OCI-LY1 (cell line): ENCODE measurements at regions not wholly inside any gene's neighbourhood (a gene's known extent, or its start where the extent isn't known, plus 50 kb on each side); places are given as distances from the start of the nearest gene placed in this dataset.

Experiments
- H2AFZ ChIP-seq: fragments of 200-600 bp; sonication (generic), shearing (Covaris generic); 2 replicates; pipeline ENCODE4 v1.6.0; 2014; ENCODE audit warnings: antibody characterized with exemption, mild to moderate bottlenecking, low read length
- H3F3A ChIP-seq: fragments of 200-600 bp; sonication (generic), shearing (Covaris generic); 2 replicates; pipeline ENCODE4 v1.6.0; 2014; ENCODE audit warnings: mild to moderate bottlenecking, antibody characterized with exemption, low read length, moderate library complexity; ENCODE audit not compliant: insufficient read depth
- H3K27ac ChIP-seq: fragments of 200-600 bp; sonication (generic); 2 replicates; pipeline ENCODE4 v1.5.1; 2014; ENCODE audit warnings: low read length, mixed run types, mild to moderate bottlenecking, low read depth; ENCODE audit not compliant: poor library complexity, severe bottlenecking
- H3K27me3 ChIP-seq: fragments of 200-600 bp; sonication (generic); 2 replicates; pipeline ENCODE4 v1.6.0; 2014; ENCODE audit warnings: antibody characterized with exemption, mild to moderate bottlenecking, low read length, moderate library complexity; ENCODE audit not compliant: insufficient read depth
- H3K36me3 ChIP-seq: fragments of 200-600 bp; sonication (generic); 2 replicates; pipeline ENCODE4 v1.6.1; 2014; ENCODE audit warnings: mild to moderate bottlenecking, antibody characterized with exemption, low read length, moderate library complexity, mixed read lengths; ENCODE audit not compliant: insufficient read depth
- H3K4me1 ChIP-seq: fragments of 200-600 bp; sonication (generic); 2 replicates; pipeline ENCODE4 v1.5.1; 2014; ENCODE audit warnings: mild to moderate bottlenecking, low read length, moderate library complexity; ENCODE audit not compliant: insufficient read depth, severe bottlenecking
- H3K4me2 ChIP-seq: fragments of 200-600 bp; sonication (generic), shearing (Covaris generic); 2 replicates; pipeline ENCODE4 v1.6.1; 2014; ENCODE audit warnings: low read length
- H3K4me3 ChIP-seq: fragments of 200-600 bp; sonication (generic); 2 replicates; pipeline ENCODE4 v1.5.1; 2014; ENCODE audit warnings: low read length, low read depth, mild to moderate bottlenecking, mixed read lengths; ENCODE audit not compliant: poor library complexity, severe bottlenecking
- H3K79me2 ChIP-seq: fragments of 200-600 bp; shearing (Covaris generic); 2 replicates; pipeline ENCODE4 v1.6.1; 2016; ENCODE audit warnings: mixed run types, low read length, mixed read lengths; ENCODE audit not compliant: insufficient read depth
- H3K9ac ChIP-seq: fragments of 200-600 bp; sonication (generic), shearing (Covaris generic); 2 replicates; pipeline ENCODE4 v1.6.1; 2014; ENCODE audit warnings: mild to moderate bottlenecking, low read length, mixed read lengths
- H3K9me2 ChIP-seq: fragments of 200-600 bp; sonication (generic), shearing (Covaris generic); 2 replicates; pipeline ENCODE4 v1.6.1; 2014; ENCODE audit warnings: low read depth, mild to moderate bottlenecking, low read length, mixed read lengths
- H3K9me3 ChIP-seq: fragments of 200-600 bp; shearing (Covaris generic); 2 replicates; pipeline ENCODE4 v1.6.1; 2014; ENCODE audit warnings: low read length, mixed read lengths
- H4K20me1 ChIP-seq: fragments of 200-600 bp; sonication (generic), shearing (Covaris generic); 2 replicates; pipeline ENCODE4 v1.6.0; 2016; ENCODE audit warnings: mild to moderate bottlenecking, low read length; ENCODE audit not compliant: insufficient read depth
- CTCF ChIP-seq: fragments of 200-600 bp; sonication (generic), shearing (Covaris generic); IDR thresholded peaks from 2 replicates; pipeline ENCODE4 v1.5.1; 2017; ENCODE audit warnings: mild to moderate bottlenecking, antibody characterized with exemption, low read length, moderate library complexity, mixed read lengths
- EZH2 ChIP-seq: fragments of 200-600 bp; sonication (generic), shearing (Covaris generic); IDR thresholded peaks from 2 replicates; pipeline ENCODE4 v1.8.0; 2017; ENCODE audit warnings: borderline replicate concordance, mixed run types, mild to moderate bottlenecking, antibody characterized with exemption, low read length, moderate library complexity, mixed read lengths

GRCh38 chr5:102638316-102638715 is 116.8 kb upstream of the PAM start:
- no peak overlapping the region for H2AFZ ChIP-seq
- H3F3A ChIP-seq, result no peaks in the 10 kb centered on the region
- no peaks in the 10 kb centered on the region for H3K9me2 ChIP-seq
- H3K4me2 ChIP-seq, result no peak overlapping the region
- H3K27me3 ChIP-seq, result no peaks in the 10 kb centered on the region
- H3K9ac ChIP-seq, result no peak overlapping the region
- no peak overlapping the region for H3K4me3 ChIP-seq
- H3K79me2 ChIP-seq, result no peaks in the 10 kb centered on the region
- H3K9me3 ChIP-seq, result no peaks in the 10 kb centered on the region
- no peaks in the 10 kb centered on the region for H4K20me1 ChIP-seq
- TF ChIP-seq CTCF, result no peak
- H3K27ac ChIP-seq, result no peak overlapping the region
- H3K4me1 ChIP-seq, result no peaks in the 10 kb centered on the region
- no peaks in the 10 kb centered on the region for H3K36me3 ChIP-seq

- no peaks in the 10 kb centered on the region for H3K27me3 ChIP-seq
- no peaks in the 10 kb centered on the region for H4K20me1 ChIP-seq
- H3F3A ChIP-seq, result no peaks in the 10 kb centered on the region
- no peaks in the 10 kb centered on the region for H3K4me1 ChIP-seq
- H3K79me2 ChIP-seq, result no peaks in the 10 kb centered on the region
- H2AFZ ChIP-seq, result no peak overlapping the region
- H3K4me2 ChIP-seq, result no peak overlapping the region
- H3K4me3 ChIP-seq, result no peak overlapping the region
- TF ChIP-seq CTCF, result no peak
- no peaks in the 10 kb centered on the region for H3K9me2 ChIP-seq
- H3K9ac ChIP-seq, result no peak overlapping the region
- H3K9me3 ChIP-seq, result no peaks in the 10 kb centered on the region
- H3K36me3 ChIP-seq, result no peaks in the 10 kb centered on the region
- no peak overlapping the region for H3K27ac ChIP-seq
These were observed 116.0 kb upstream of the PAM start for GRCh38 chr5:102638912-102639652.

- H3K79me2 ChIP-seq, result no peaks in the 10 kb centered on the region
- no peaks in the 10 kb centered on the region for H4K20me1 ChIP-seq
- H3K4me2 ChIP-seq, result no peak overlapping the region
- no peaks in the 10 kb centered on the region for H3K36me3 ChIP-seq
- H3K4me3 ChIP-seq, result no peak overlapping the region
- no peaks in the 10 kb centered on the region for H3K9me2 ChIP-seq
- no peaks in the 10 kb centered on the region for H3F3A ChIP-seq
- H2AFZ ChIP-seq, result no peak overlapping the region
- no peak overlapping the region for H3K27ac ChIP-seq
- H3K27me3 ChIP-seq, result no peaks in the 10 kb centered on the region
- H3K4me1 ChIP-seq, result no peaks in the 10 kb centered on the region
- no peaks in the 10 kb centered on the region for H3K9me3 ChIP-seq
- no peak overlapping the region for H3K9ac ChIP-seq
- no peak for TF ChIP-seq CTCF
- TF ChIP-seq EZH2, result no peak
These were observed 105.4 kb upstream of the PAM start for GRCh38 chr5:102649731-102650130.
